NT2/D1 (cell line): ENCODE measurements at regions not wholly inside any gene's neighbourhood (a gene's known extent, or its start where the extent isn't known, plus 50 kb on each side); places are given as distances from the start of the nearest gene placed in this dataset.

Experiments used
- SUZ12 ChIP-seq: IDR thresholded peaks from 2 replicates; pipeline ENCODE4 v1.6.1; 2011; ENCODE audit not compliant: insufficient read length, insufficient read depth; ENCODE audit errors: extremely low read depth
- YY1 ChIP-seq: IDR thresholded peaks from 2 replicates; pipeline ENCODE4 v1.6.1; 2011; ENCODE audit not compliant: insufficient read length, insufficient read depth
- ZNF274 ChIP-seq: IDR thresholded peaks from 2 replicates; pipeline ENCODE4 v1.6.1; 2011; ENCODE audit warnings: mild to moderate bottlenecking, low read depth, low read length

GRCh38 chr22:48605125-48605524 lies 1222.5 kb downstream of the BRD1 start:
- TF ChIP-seq ZNF274 (no peak), YY1 (no peak), SUZ12 (no peak)
